ENCODE measurements at regions not wholly inside any gene's neighbourhood (a gene's known extent, or its start where the extent isn't known, plus 50 kb on each side); places are given as distances from the start of the nearest gene placed in this dataset.

- intact Hi-C loops (cut with DNase I) = no loop called here
- 85 to 90% (median 88%) methylated on average over 2 of the region's 2 CpGs for WGBS, 4 donors
These were observed 81.8 kb upstream of the CDCA7L start for GRCh38 chr7:22027475-22027874.

GRCh38 chr7:22025983-22026382 lies 80.3 kb upstream of the CDCA7L start:
- no peak for DNase-seq
- TF ChIP-seq POLR2A (IDR thresholded peaks at IDR 0.05) (no peak), CTCF (IDR thresholded peaks at IDR 0.05) (no peak)
- Histone ChIP-seq H3K4me3 (no peak overlapping the region), H3K27me3 (peaks cover 0 to 9% (median 0%) of the 10 kb centered on the region in 9 donors), H3K36me3 (no peaks in the 10 kb centered on the region), H3K4me1 (no peaks in the 10 kb centered on the region), H3K9me3 (peaks cover 0 to 8% (median 0%) of the 10 kb centered on the region in 12 donors), H3K27ac (no peak overlapping the region)
- 88 to 91% (median 90%) methylated on average over 7 of the region's 7 CpGs for WGBS, 4 donors
- ATAC-seq = no peak
- intact Hi-C loops (cut with DNase I) = no loop called here

More at GRCh38 chr7:22027475-22027874, 81.8 kb upstream of the CDCA7L start:
- ATAC-seq = no peak
- Histone ChIP-seq H3K4me1 (no peaks in the 10 kb centered on the region), H3K27me3 (peaks cover 0 to 9% (median 0%) of the 10 kb centered on the region in 9 donors), H3K27ac (no peak overlapping the region), H3K9me3 (peaks cover 0 to 10% (median 0%) of the 10 kb centered on the region in 12 donors), H3K36me3 (no peaks in the 10 kb centered on the region), H3K4me3 (no peak overlapping the region)
- no peak for DNase-seq
- TF ChIP-seq POLR2A (IDR thresholded peaks at IDR 0.05) (no peak), CTCF (IDR thresholded peaks at IDR 0.05) (no peak)

GRCh38 chr7:22025075-22025474 lies 79.4 kb upstream of the CDCA7L start:
- TF ChIP-seq CTCF (IDR thresholded peaks at IDR 0.05) (no peak), POLR2A (IDR thresholded peaks at IDR 0.05) (no peak)
- no peaks in the 10 kb centered on the region for H3K4me1 ChIP-seq
- ATAC-seq (no peak), DNase-seq (no peak)
- H3K27ac ChIP-seq = no peak overlapping the region
- 95 to 98% (median 97%) methylated on average over 2 of the region's 2 CpGs for WGBS, 4 donors
- no peak overlapping the region for H3K4me3 ChIP-seq
- no peaks in the 10 kb centered on the region for H3K36me3 ChIP-seq
- peaks cover 0 to 9% (median 0%) of the 10 kb centered on the region in 9 donors for H3K27me3 ChIP-seq
- intact Hi-C loops (cut with DNase I) = no loop called here
- peaks cover 0 to 8% (median 0%) of the 10 kb centered on the region in 12 donors for H3K9me3 ChIP-seq

- ATAC-seq (no peak), DNase-seq (no peak)
- H3K4me3 ChIP-seq = no peak overlapping the region
- intact Hi-C loops (cut with DNase I) = no loop called here
- no peaks in the 10 kb centered on the region for H3K9me3 ChIP-seq
- H3K27ac ChIP-seq = no peak overlapping the region
- TF ChIP-seq CTCF (IDR thresholded peaks at IDR 0.05) = no peak
- no peak for TF ChIP-seq POLR2A (IDR thresholded peaks at IDR 0.05)
- WGBS, 4 donors = 88 to 93% (median 91%) methylated on average over 3 of the region's 3 CpGs
- H3K36me3 ChIP-seq = no peaks in the 10 kb centered on the region
- H3K27me3 ChIP-seq = peaks cover 0 to 17% (median 0%) of the 10 kb centered on the region in 9 donors
- no peaks in the 10 kb centered on the region for H3K4me1 ChIP-seq
These were observed 74.2 kb upstream of the CDCA7L start for GRCh38 chr7:22019931-22020330.

Data from heart left ventricle (tissue), 16 donors.